ENCODE measurements at regions not wholly inside any gene's neighbourhood (a gene's known extent, or its start where the extent isn't known, plus 50 kb on each side); places are given as distances from the start of the nearest gene placed in this dataset.

GRCh38 chr9:82495884-82496777, 507.6 kb downstream of the SPATA31D1 start:
- DNase-seq (ENCODE audit: low spot score): no peak

GRCh38 chr9:82498541-82499317, 510.2 kb downstream of the SPATA31D1 start:
- DNase-seq (ENCODE audit: low spot score): no peak

- no peak for DNase-seq (ENCODE audit: low spot score)
These were observed 510.8 kb downstream of the SPATA31D1 start for GRCh38 chr9:82499337-82499736.

GRCh38 chr9:82504620-82505019, 516.0 kb downstream of the SPATA31D1 start:
- no peak for DNase-seq (ENCODE audit: low spot score)

GRCh38 chr9:82511626-82512025, 523.1 kb downstream of the SPATA31D1 start:
- no peak for DNase-seq (ENCODE audit: low spot score)

- DNase-seq (ENCODE audit: low spot score): no peak
These were observed 524.2 kb downstream of the SPATA31D1 start for GRCh38 chr9:82512728-82513127.

- no peak for DNase-seq (ENCODE audit: low spot score)
These were observed 524.7 kb downstream of the SPATA31D1 start for GRCh38 chr9:82513242-82513751.

- DNase-seq (ENCODE audit: low spot score): no peak
These were observed 525.6 kb downstream of the SPATA31D1 start for GRCh38 chr9:82513976-82514735.

- DNase-seq (ENCODE audit: low spot score): no peak
These were observed 530.3 kb downstream of the SPATA31D1 start for GRCh38 chr9:82518868-82519267.

- no peak for DNase-seq (ENCODE audit: low spot score)
These were observed 530.8 kb downstream of the SPATA31D1 start for GRCh38 chr9:82519332-82519731.

GRCh38 chr9:82524407-82524806, 535.8 kb downstream of the SPATA31D1 start:
- no peak for DNase-seq (ENCODE audit: low spot score)

GRCh38 chr9:82526577-82526976, 536.4 kb downstream of the RASEF start:
- no peak for DNase-seq (ENCODE audit: low spot score)

GRCh38 chr9:82531795-82532194, 531.1 kb downstream of the RASEF start:
- no peak for DNase-seq (ENCODE audit: low spot score)

GRCh38 chr9:82532504-82533180, 530.3 kb downstream of the RASEF start:
- peak; percentile 23 for DNase-seq (ENCODE audit: low spot score)

GRCh38 chr9:82535432-82535998, 527.4 kb downstream of the RASEF start:
- no peak for DNase-seq (ENCODE audit: low spot score)

- no peak for DNase-seq (ENCODE audit: low spot score)
These were observed 524.3 kb downstream of the RASEF start for GRCh38 chr9:82538634-82539033.

- no peak for DNase-seq (ENCODE audit: low spot score)
These were observed 523.8 kb downstream of the RASEF start for GRCh38 chr9:82539146-82539545.

- DNase-seq (ENCODE audit: low spot score): no peak
These were observed 522.9 kb downstream of the RASEF start for GRCh38 chr9:82539856-82540579.

GRCh38 chr9:82543726-82544125, 519.2 kb downstream of the RASEF start:
- no peak for DNase-seq (ENCODE audit: low spot score)

- DNase-seq (ENCODE audit: low spot score): peak; percentile 88
These were observed 516.8 kb downstream of the RASEF start for GRCh38 chr9:82546136-82546535.

All from SK-N-DZ (cell line).